ENCODE measurements at regions not wholly inside any gene's neighbourhood (a gene's known extent, or its start where the extent isn't known, plus 50 kb on each side); places are given as distances from the start of the nearest gene placed in this dataset.

- no peak for DNase-seq
These were observed 68.8 kb upstream of the IYD start for GRCh38 chr6:150299873-150300485.

GRCh38 chr6:150301846-150302519 lies 66.8 kb upstream of the IYD start:
- DNase-seq: peak; percentile 6

- no peak for DNase-seq
These were observed 66.2 kb upstream of the IYD start for GRCh38 chr6:150302520-150303176.

- DNase-seq: no peak
These were observed 65.6 kb upstream of the IYD start for GRCh38 chr6:150303256-150303655.

GRCh38 chr6:150304429-150304828 lies 64.4 kb upstream of the IYD start:
- no peak for DNase-seq

- DNase-seq: no peak
These were observed 62.5 kb upstream of the IYD start for GRCh38 chr6:150306290-150306689.

GRCh38 chr6:150307520-150307919 lies 61.3 kb upstream of the IYD start:
- no peak for DNase-seq

GRCh38 chr6:150308812-150309645 lies 59.8 kb upstream of the IYD start:
- no peak for DNase-seq

GRCh38 chr6:150310539-150310938 lies 58.3 kb upstream of the IYD start:
- DNase-seq: no peak

- DNase-seq: peak; percentile 21
These were observed 57.5 kb upstream of the IYD start for GRCh38 chr6:150311149-150311944.

GRCh38 chr6:150312395-150312794 lies 56.4 kb upstream of the IYD start:
- DNase-seq: no peak

- no peak for DNase-seq
These were observed 55.8 kb upstream of the IYD start for GRCh38 chr6:150312844-150313584.

GRCh38 chr6:150313781-150314180 lies 55.0 kb upstream of the IYD start:
- no peak for DNase-seq

GRCh38 chr6:150314230-150315188 lies 54.3 kb upstream of the IYD start:
- no peak for DNase-seq

GRCh38 chr6:150315626-150316025 lies 53.2 kb upstream of the IYD start:
- DNase-seq: no peak

- no peak for DNase-seq
These were observed 51.9 kb upstream of the IYD start for GRCh38 chr6:150316936-150317335.
